ENCODE measurements at regions not wholly inside any gene's neighbourhood (a gene's known extent, or its start where the extent isn't known, plus 50 kb on each side); places are given as distances from the start of the nearest gene placed in this dataset.

- no peak overlapping the region for H3K4me3 ChIP-seq (replicated peaks in 1 of 3)
- intact Hi-C loops (cut with DNase I) = loop anchor here (10.0 kb wide), 1 partner anchor 47 kb away; no protein-coding TSS in a partner anchor
- H3K36me3 ChIP-seq = no peaks in the 10 kb centered on the region
- TF ChIP-seq CTCF (IDR thresholded peaks at IDR 0.05) (no peak), POLR2A (IDR thresholded peaks at IDR 0.05) (no peak)
- H3K4me1 ChIP-seq = no peaks in the 10 kb centered on the region
- H3K27ac ChIP-seq = no peak overlapping the region
- DNase-seq = no peak
- 84 to 86% methylated on average over 5 of the region's 5 CpGs for WGBS, 2 donors
- no peaks in the 10 kb centered on the region for H3K27me3 ChIP-seq
- H3K9me3 ChIP-seq = no peaks in the 10 kb centered on the region
Observed at GRCh38 chr3:177308286-177308685, 111.0 kb upstream of the TBL1XR1 start.

DNA sequence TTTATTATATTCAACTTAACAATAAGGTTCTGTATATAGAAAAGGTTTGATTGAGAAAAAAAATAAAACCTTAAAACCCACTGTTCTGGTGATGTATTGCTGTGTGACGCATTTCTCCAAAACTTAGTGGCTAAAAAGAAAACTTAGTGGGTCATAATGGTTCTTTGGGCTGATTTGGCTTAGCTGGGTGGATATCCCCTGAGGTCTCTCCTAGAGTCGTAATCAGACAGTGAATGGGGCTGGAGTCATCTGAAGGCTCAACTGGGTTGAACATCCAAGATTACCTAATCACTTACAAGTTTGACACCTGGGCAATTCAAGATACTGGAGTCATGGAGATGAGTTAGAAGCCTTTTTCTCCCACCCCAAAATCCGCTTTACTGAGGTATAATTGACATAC, 111.6 kb upstream of the TBL1XR1 start:
- H3K9me3 ChIP-seq = no peaks in the 10 kb centered on the region
- H3K27ac ChIP-seq = no peak overlapping the region
- H3K4me1 ChIP-seq = no peaks in the 10 kb centered on the region
- H3K36me3 ChIP-seq = no peaks in the 10 kb centered on the region
- H3K27me3 ChIP-seq = no peaks in the 10 kb centered on the region
- DNase-seq = no peak
- TF ChIP-seq POLR2A (IDR thresholded peaks at IDR 0.05) = no peak
- no peak for TF ChIP-seq CTCF (IDR thresholded peaks at IDR 0.05)
- intact Hi-C loops (cut with DNase I) = loop anchor here (10.0 kb wide), 1 partner anchor 46 kb away; no protein-coding TSS in a partner anchor
- H3K4me3 ChIP-seq (replicated peaks in 1 of 3) = no peak overlapping the region
- WGBS, 2 donors = 79 to 99% methylated on average over 3 of the region's 3 CpGs

GRCh38 chr3:177312491-177312890, 115.2 kb upstream of the TBL1XR1 start:
- Histone ChIP-seq H3K9me3 (no peaks in the 10 kb centered on the region), H3K4me3 (replicated peaks in 1 of 3) (no peak overlapping the region), H3K36me3 (no peaks in the 10 kb centered on the region), H3K27me3 (no peaks in the 10 kb centered on the region), H3K27ac (no peak overlapping the region), H3K4me1 (no peaks in the 10 kb centered on the region)
- no peak for DNase-seq
- no peak for TF ChIP-seq CTCF (IDR thresholded peaks at IDR 0.05)
- no peak for TF ChIP-seq POLR2A (IDR thresholded peaks at IDR 0.05)
- intact Hi-C loops (cut with DNase I) = no loop called here
- WGBS, 2 donors = 93 to 97% methylated on average over 5 of the region's 5 CpGs

- H3K9me3 ChIP-seq = no peaks in the 10 kb centered on the region
- TF ChIP-seq POLR2A (IDR thresholded peaks at IDR 0.05) (no peak), CTCF (IDR thresholded peaks at IDR 0.05) (no peak)
- H3K27me3 ChIP-seq = no peaks in the 10 kb centered on the region
- H3K4me3 ChIP-seq (replicated peaks in 1 of 3) = no peak overlapping the region
- H3K36me3 ChIP-seq = no peaks in the 10 kb centered on the region
- 97 to 100% methylated on average over 3 of the region's 3 CpGs for WGBS, 2 donors
- intact Hi-C loops (cut with DNase I) = no loop called here
- no peaks in the 10 kb centered on the region for H3K4me1 ChIP-seq
- no peak for DNase-seq
- no peak overlapping the region for H3K27ac ChIP-seq
Observed at GRCh38 chr3:177314897-177315296, 117.6 kb upstream of the TBL1XR1 start.

DNA sequence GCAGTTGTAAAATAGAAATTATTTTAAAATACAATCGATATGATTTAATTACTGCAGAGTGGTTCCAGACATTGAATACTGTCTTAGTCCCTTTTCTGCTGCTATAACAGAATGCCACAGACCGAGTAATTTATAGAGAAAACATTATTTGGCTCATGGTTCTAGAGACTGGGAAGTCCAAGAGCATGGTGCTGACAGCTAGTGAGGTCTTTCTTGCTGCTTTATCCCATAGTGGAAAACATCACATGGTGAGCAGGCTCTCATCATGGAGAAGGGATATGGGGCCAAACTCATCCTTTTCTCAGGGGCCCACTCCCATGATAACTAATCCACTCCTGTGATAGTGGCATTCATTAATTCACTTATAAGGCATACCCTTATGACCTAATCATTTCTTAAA, 120.0 kb upstream of the TBL1XR1 start:
- TF ChIP-seq POLR2A (IDR thresholded peaks at IDR 0.05) = no peak
- no peak for TF ChIP-seq CTCF (IDR thresholded peaks at IDR 0.05)
- H3K4me3 ChIP-seq (replicated peaks in 1 of 3) = no peak overlapping the region
- H3K9me3 ChIP-seq = no peaks in the 10 kb centered on the region
- DNase-seq = no peak
- peaks cover 10 to 14% of the 10 kb centered on the region in 2 donors for H3K4me1 ChIP-seq
- 88 to 90% methylated on average over 2 of the region's 2 CpGs for WGBS, 2 donors
- intact Hi-C loops (cut with DNase I) = no loop called here
- no peak overlapping the region for H3K27ac ChIP-seq
- H3K36me3 ChIP-seq = no peaks in the 10 kb centered on the region
- H3K27me3 ChIP-seq = no peaks in the 10 kb centered on the region

Measured in thyroid gland (tissue), 4 donors.